HEK293 (cell line): ENCODE measurements at regions not wholly inside any gene's neighbourhood (a gene's known extent, or its start where the extent isn't known, plus 50 kb on each side); places are given as distances from the start of the nearest gene placed in this dataset.

Experiments
- CTCF ChIA-PET: fragments of 350-600 bp; formaldehyde crosslinking; extraction: SDS; loops from one replicate; lab custom pipeline; 2021; ENCODE audit warnings: antibody characterized with exemption; lab: Yijun Ruan, JAX
- POLR2A ChIA-PET: fragments of 300-600 bp; formaldehyde crosslinking; extraction: SDS; loops from one replicate; lab custom pipeline; 2020; ENCODE audit warnings: antibody characterized with exemption, inconsistent platforms; lab: Yijun Ruan, JAX
- H3K27ac ChIP-seq: fragments of 200-500 bp; sonication (Bioruptor generic); 2 replicates; pipeline ENCODE4 v1.5.1; 2014; ENCODE audit warnings: low read depth, low read length, control low read depth, inconsistent platforms; ENCODE audit errors: extremely low read depth
- H3K36me3 ChIP-seq, 2 experiments: fragments of 200-500 bp in 1 of 2; sonication (Bioruptor generic) in 1 of 2; 1 replicate in 1 of 2; 2 replicates in 1 of 2; pipeline ENCODE4 v1.5.1; 2014 to 2017; ENCODE audit warnings: inconsistent platforms in 2 of 2, low read length in 2 of 2; ENCODE audit not compliant: control insufficient read depth in 2 of 2, insufficient read depth in 1 of 2
- H3K4me1 ChIP-seq: fragments of 200-500 bp; sonication (Bioruptor generic); 2 replicates; pipeline ENCODE4 v1.5.1; 2014; ENCODE audit warnings: mild to moderate bottlenecking, low read length, inconsistent platforms; ENCODE audit not compliant: control insufficient read depth, insufficient read depth
- H3K4me3 ChIP-seq: 2 replicates; pipeline ENCODE4 v1.5.1; 2011; ENCODE audit warnings: low read depth, mild to moderate bottlenecking, control low read depth, low read length, moderate library complexity
- H3K9me3 ChIP-seq: fragments of 200-500 bp; sonication (Bioruptor generic); 2 replicates; pipeline ENCODE4 v1.5.1; 2014; ENCODE audit warnings: low read depth, low read length, inconsistent platforms; ENCODE audit not compliant: control insufficient read depth, insufficient read depth
- CTCF ChIP-seq: fragments of 450-650 bp; formaldehyde crosslinking; IDR thresholded peaks from 2 replicates; pipeline ENCODE4 v1.5.1; 2016; ENCODE audit warnings: missing biosample characterization, missing genetic modification characterization
- FEZF1 ChIP-seq: fragments of 450-650 bp; formaldehyde crosslinking; IDR thresholded peaks from 2 replicates; pipeline ENCODE4 v1.5.1; 2016; ENCODE audit warnings: missing biosample characterization, missing genetic modification characterization
- GLIS1 ChIP-seq: fragments of 450-650 bp; formaldehyde crosslinking; IDR thresholded peaks from 2 replicates; pipeline ENCODE4 v1.5.1; 2016; ENCODE audit warnings: missing biosample characterization, missing genetic modification characterization
- GLIS2 ChIP-seq: fragments of 450-650 bp; formaldehyde crosslinking; IDR thresholded peaks from 2 replicates; pipeline ENCODE4 v1.5.1; 2016; ENCODE audit warnings: missing biosample characterization, missing genetic modification characterization
- HOXD13 ChIP-seq: sonication (generic); formaldehyde crosslinking; IDR thresholded peaks from 2 replicates; pipeline ENCODE4 v1.8.0; 2022; ENCODE audit warnings: missing genetic modification reagents, borderline replicate concordance
- INSM2 ChIP-seq: fragments of 450-650 bp; formaldehyde crosslinking; IDR thresholded peaks from 2 replicates; pipeline ENCODE4 v1.5.1; 2016; ENCODE audit warnings: missing biosample characterization, missing genetic modification characterization
- KLF16 ChIP-seq: fragments of 450-650 bp; formaldehyde crosslinking; IDR thresholded peaks from 2 replicates; pipeline ENCODE4 v1.5.1; 2017; ENCODE audit warnings: missing biosample characterization, missing genetic modification characterization
- KLF17 ChIP-seq: fragments of 450-650 bp; formaldehyde crosslinking; IDR thresholded peaks from 2 replicates; pipeline ENCODE4 v1.5.1; 2016; ENCODE audit warnings: missing biosample characterization, missing genetic modification characterization
- MEIS1 ChIP-seq: sonication (generic); formaldehyde crosslinking; IDR thresholded peaks from 2 replicates; pipeline ENCODE4 v1.8.1; 2022; ENCODE audit warnings: missing genetic modification reagents, mild to moderate bottlenecking, borderline replicate concordance
- MZF1 ChIP-seq: fragments of 450-650 bp; formaldehyde crosslinking; IDR thresholded peaks from 2 replicates; pipeline ENCODE4 v1.5.1; 2017; ENCODE audit warnings: missing biosample characterization, missing genetic modification characterization, borderline replicate concordance
- TSHZ1 ChIP-seq: fragments of 450-650 bp; formaldehyde crosslinking; IDR thresholded peaks from 2 replicates; pipeline ENCODE4 v1.5.1; 2016; ENCODE audit warnings: missing biosample characterization, missing genetic modification characterization, borderline replicate concordance
- ZBTB49 ChIP-seq: fragments of 450-650 bp; formaldehyde crosslinking; IDR thresholded peaks from 2 replicates; pipeline ENCODE4 v1.5.1; 2016; ENCODE audit warnings: missing biosample characterization, missing genetic modification characterization, low read depth
- ZBTB8A ChIP-seq: fragments of 450-650 bp; formaldehyde crosslinking; IDR thresholded peaks from 2 replicates; pipeline ENCODE4 v1.5.1; 2016; ENCODE audit warnings: missing biosample characterization, missing genetic modification characterization
- ZNF16 ChIP-seq: fragments of 450-650 bp; formaldehyde crosslinking; IDR thresholded peaks from 2 replicates; pipeline ENCODE4 v1.5.1; 2016; ENCODE audit warnings: low read depth, missing biosample characterization, missing genetic modification characterization
- ZNF23 ChIP-seq: fragments of 450-650 bp; formaldehyde crosslinking; IDR thresholded peaks from 2 replicates; pipeline ENCODE4 v1.5.1; 2016; ENCODE audit warnings: missing biosample characterization, missing genetic modification characterization, borderline replicate concordance
- ZNF248 ChIP-seq: fragments of 450-650 bp; formaldehyde crosslinking; IDR thresholded peaks from 2 replicates; pipeline ENCODE4 v1.5.1; 2017; ENCODE audit warnings: missing biosample characterization, missing genetic modification characterization
- ZNF324 ChIP-seq: fragments of 450-650 bp; formaldehyde crosslinking; IDR thresholded peaks from 2 replicates; pipeline ENCODE4 v1.5.1; 2016; ENCODE audit warnings: missing biosample characterization, missing genetic modification characterization
- ZNF529 ChIP-seq: fragments of 450-650 bp; formaldehyde crosslinking; IDR thresholded peaks from 2 replicates; pipeline ENCODE4 v1.5.1; 2017; ENCODE audit warnings: missing genetic modification characterization, missing biosample characterization; ENCODE audit not compliant: insufficient replicate concordance
- ZNF544 ChIP-seq: fragments of 450-650 bp; formaldehyde crosslinking; IDR thresholded peaks from 2 replicates; pipeline ENCODE4 v1.5.0; 2017; ENCODE audit warnings: missing biosample characterization, missing genetic modification characterization
- ZNF549 ChIP-seq: fragments of 450-650 bp; IDR thresholded peaks from 2 replicates; pipeline ENCODE4 v1.5.1; 2018; ENCODE audit warnings: missing biosample characterization, missing genetic modification characterization, mild to moderate bottlenecking, inconsistent platforms, moderate library complexity
- ZNF654 ChIP-seq: fragments of 450-650 bp; formaldehyde crosslinking; IDR thresholded peaks from 2 replicates; pipeline ENCODE4 v1.5.1; 2016; ENCODE audit warnings: low read depth, missing biosample characterization, missing genetic modification characterization
- ZNF660 ChIP-seq: fragments of 450-650 bp; IDR thresholded peaks from 2 replicates; pipeline ENCODE4 v1.5.1; 2018; ENCODE audit warnings: missing biosample characterization, mild to moderate bottlenecking, missing genetic modification characterization
- ZNF837 ChIP-seq: fragments of 450-650 bp; formaldehyde crosslinking; IDR thresholded peaks from 2 replicates; pipeline ENCODE4 v1.5.1; 2016; ENCODE audit warnings: missing biosample characterization, missing genetic modification characterization
- TF ChIP-seq, protein P1 (sequence below): fragments of 450-650 bp; formaldehyde crosslinking; IDR thresholded peaks from 2 replicates; pipeline ENCODE4 v1.5.1; 2017; ENCODE audit warnings: missing biosample characterization, missing genetic modification characterization

DNA sequence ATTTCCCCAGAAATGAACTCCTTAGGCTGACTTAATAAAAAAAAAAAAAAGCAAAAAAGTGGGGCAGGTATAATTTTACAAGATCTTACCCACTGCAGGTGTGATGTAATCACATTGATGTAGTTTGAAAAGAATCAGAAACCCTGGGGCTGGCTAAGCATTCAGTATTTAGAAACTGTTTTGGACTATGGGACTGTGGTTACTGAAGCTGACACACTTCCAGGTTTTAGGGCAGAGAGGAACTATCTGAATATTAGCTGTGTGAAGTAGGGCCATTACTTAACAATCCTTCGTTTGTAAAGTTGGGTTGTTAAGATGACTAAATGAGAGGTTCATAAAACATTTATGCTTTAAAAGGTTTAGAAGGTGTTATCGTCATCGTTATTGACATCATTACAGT is 165.3 kb downstream of the FASLG start (continued):
- TF ChIP-seq TSHZ1 (tag by site-specific recombination), result no peak
- no peak for TF ChIP-seq ZNF654 (tag by site-specific recombination)
- no peak for TF ChIP-seq ZBTB49 (tag by site-specific recombination)
- TF ChIP-seq ZNF23 (tag by site-specific recombination), result no peak
- no peak for TF ChIP-seq MEIS1 (CRISPR knock-in tag)
- TF ChIP-seq GLIS2 (tag by site-specific recombination), result no peak
- no peak for TF ChIP-seq ZNF324

GRCh38 chr1:172826096-172826741 is 167.3 kb downstream of the FASLG start:
- Histone ChIP-seq H3K36me3 (no peaks in the 10 kb centered on the region), H3K4me3 (no peak overlapping the region), H3K4me1 (no peaks in the 10 kb centered on the region), H3K27ac (no peak overlapping the region), H3K9me3 (no peaks in the 10 kb centered on the region)
- ChIA-PET CTCF (interaction anchor here (0.5 to 8.5 kb wide), 25 partner anchors 9 to 1602 kb away, joined by 3 to 159 read pairs (median 3); no protein-coding TSS in a partner anchor), POLR2A (interaction anchor here (1.1 kb wide), 1 partner anchor 376 kb away, joined by 3 read pairs; no protein-coding TSS in a partner anchor)
- TF ChIP-seq ZNF248, result no peak
- TF ChIP-seq ZNF549 (tag by site-specific recombination), result no peak
- TF ChIP-seq ZNF529, result no peak
- TF ChIP-seq KLF16, result no peak
- no peak for TF ChIP-seq KLF17
- no peak for TF ChIP-seq ZNF16 (tag by site-specific recombination)
- no peak for TF ChIP-seq ZNF544 (tag by site-specific recombination)
- TF ChIP-seq ZNF837 (tag by site-specific recombination), result no peak
- TF ChIP-seq HOXD13 (CRISPR knock-in tag), result no peak
- no peak for TF ChIP-seq INSM2
- TF ChIP-seq CTCF (tag by site-specific recombination), result peak; percentile 35
- no peak for TF ChIP-seq FEZF1 (tag by site-specific recombination)
- TF ChIP-seq, protein P1, sequence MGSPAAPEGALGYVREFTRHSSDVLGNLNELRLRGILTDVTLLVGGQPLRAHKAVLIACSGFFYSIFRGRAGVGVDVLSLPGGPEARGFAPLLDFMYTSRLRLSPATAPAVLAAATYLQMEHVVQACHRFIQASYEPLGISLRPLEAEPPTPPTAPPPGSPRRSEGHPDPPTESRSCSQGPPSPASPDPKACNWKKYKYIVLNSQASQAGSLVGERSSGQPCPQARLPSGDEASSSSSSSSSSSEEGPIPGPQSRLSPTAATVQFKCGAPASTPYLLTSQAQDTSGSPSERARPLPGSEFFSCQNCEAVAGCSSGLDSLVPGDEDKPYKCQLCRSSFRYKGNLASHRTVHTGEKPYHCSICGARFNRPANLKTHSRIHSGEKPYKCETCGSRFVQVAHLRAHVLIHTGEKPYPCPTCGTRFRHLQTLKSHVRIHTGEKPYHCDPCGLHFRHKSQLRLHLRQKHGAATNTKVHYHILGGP, result no peak
- TF ChIP-seq GLIS1, result no peak
- TF ChIP-seq MZF1 (tag by site-specific recombination), result no peak
- no peak for TF ChIP-seq ZNF660 (tag by site-specific recombination)
- no peak for TF ChIP-seq ZBTB8A (tag by site-specific recombination)
